HCT116 (cell line): ENCODE measurements at regions not wholly inside any gene's neighbourhood (a gene's known extent, or its start where the extent isn't known, plus 50 kb on each side); places are given as distances from the start of the nearest gene placed in this dataset.

ENCODE experiments used
- ATAC-seq: fragments of 200-7000 bp; cut with Tn5 transposase; 2 replicates; pipeline ENCODE4 v1.9.1; 2020; ENCODE audit warnings: mild to moderate bottlenecking, moderate library complexity
- BruUV-seq: library from RNA; stranded (reverse); fragments of 400-500 nt; replicated peaks from 2 replicates; lab custom pipeline; 2021; lab: Mats Ljungman, UMichigan
- CTCF ChIA-PET: fragments of 300-600 bp; sonication (Branson Sonifier 250); formaldehyde crosslinking; loops from one replicate; lab custom pipeline; 2021; ENCODE audit warnings: antibody characterized with exemption; lab: Charles Lee
- POLR2A ChIA-PET: fragments of 300-600, 350-600 bp; sonication (Branson Sonifier 250); formaldehyde crosslinking; loops from one replicate; lab custom pipeline; 2021; ENCODE audit warnings: antibody characterized with exemption; lab: Charles Lee
- RAD21 ChIA-PET, 2 experiments: fragments of 300-600 bp; sonication (Branson Sonifier 250); formaldehyde crosslinking; loops; one replicate each; lab custom pipeline; 2023; ENCODE audit warnings: low total read pairs in 2 of 2; ENCODE audit not compliant: uncharacterized antibody in 2 of 2, unreplicated experiment in 2 of 2, low non-redundant PET in 1 of 2; lab: Charles Lee
- DNase-seq: peaks from one replicate; pipeline ENCODE4 v3.0.0-alpha.2; 2010; ENCODE audit warnings: low read depth, low spot score
- H2AFZ ChIP-seq: fragments of 200-600 bp; shearing (Covaris generic), sonication (generic); 2 replicates; pipeline ENCODE4 v1.6.1; 2017; ENCODE audit warnings: low read depth, mixed run types, mixed read lengths, antibody characterized with exemption, low read length; ENCODE audit not compliant: poor library complexity, severe bottlenecking
- H3K27ac ChIP-seq: 2 replicates; pipeline ENCODE4 v1.5.1; 2012; ENCODE audit warnings: low read depth, low read length
- H3K27me3 ChIP-seq: fragments of 200-600 bp; sonication (generic); 2 replicates; pipeline ENCODE4 v1.6.1; 2016; ENCODE audit warnings: mixed run types, low read length, mixed read lengths; ENCODE audit not compliant: insufficient read depth
- H3K36me3 ChIP-seq, 2 experiments: fragments of 200-500 bp in 1 of 2; fragments of 200-600 bp in 1 of 2; sonication (Bioruptor generic) in 1 of 2; sonication (generic) in 1 of 2; 2 replicates each; pipeline versions ENCODE4 v1.5.1 to v1.6.1; 2014 to 2016; ENCODE audit warnings: low read length in 2 of 2, inconsistent platforms in 1 of 2, mixed read lengths in 1 of 2, mixed run types in 1 of 2; ENCODE audit not compliant: insufficient read depth in 2 of 2, control insufficient read depth in 1 of 2
- H3K4me1 ChIP-seq, 2 experiments: fragments of 200-600 bp in 1 of 2; sonication (generic) in 1 of 2; 2 replicates each; pipeline versions ENCODE4 v1.5.1 to v1.6.1; 2012 to 2017; ENCODE audit warnings: low read length in 2 of 2, inconsistent platforms in 1 of 2, mild to moderate bottlenecking in 1 of 2, mixed read lengths in 1 of 2, mixed run types in 1 of 2, moderate library complexity in 1 of 2; ENCODE audit not compliant: insufficient read depth in 2 of 2, control insufficient read depth in 1 of 2
- H3K4me2 ChIP-seq: fragments of 200-600 bp; sonication (generic); 2 replicates; pipeline ENCODE4 v1.6.1; 2017; ENCODE audit warnings: mixed run types, low read length, mixed read lengths
- H3K4me3 ChIP-seq, 2 experiments: fragments of 200-600 bp in 1 of 2; sonication (generic) in 1 of 2; replicated peaks in 1 of 2; 2 replicates each; pipeline ENCODE4 v1.5.1; 2011 to 2016; ENCODE audit warnings: low read length in 2 of 2, control low read depth in 1 of 2, low read depth in 1 of 2, mild to moderate bottlenecking in 1 of 2, mixed read lengths in 1 of 2, mixed run types in 1 of 2
- H3K79me2 ChIP-seq: fragments of 200-600 bp; sonication (generic); 2 replicates; pipeline ENCODE4 v1.6.1; 2017; ENCODE audit warnings: mild to moderate bottlenecking, mixed run types, low read length, moderate library complexity, mixed read lengths; ENCODE audit not compliant: insufficient read depth
- H3K9ac ChIP-seq: fragments of 200-600 bp; sonication (generic); 2 replicates; pipeline ENCODE4 v1.6.1; 2016; ENCODE audit warnings: low read length, mixed read lengths
- H3K9me2 ChIP-seq: fragments of 200-600 bp; sonication (generic), shearing (Covaris generic); 2 replicates; pipeline ENCODE4 v1.6.1; 2017; ENCODE audit warnings: mixed run types, mild to moderate bottlenecking, moderate library complexity; ENCODE audit not compliant: insufficient read depth
- H3K9me3 ChIP-seq, 2 experiments: fragments of 200-500 bp in 1 of 2; fragments of 200-600 bp in 1 of 2; sonication (Bioruptor generic) in 1 of 2; sonication (generic) in 1 of 2; 2 replicates each; pipeline ENCODE4 v1.6.1; 2014 to 2017; ENCODE audit warnings: low read length in 2 of 2, mixed read lengths in 2 of 2, inconsistent platforms in 1 of 2, low read depth in 1 of 2, mild to moderate bottlenecking in 1 of 2, mixed run types in 1 of 2, moderate library complexity in 1 of 2; ENCODE audit not compliant: control insufficient read depth in 1 of 2, insufficient read depth in 1 of 2
- H4K20me1 ChIP-seq: fragments of 200-600 bp; sonication (generic), shearing (Covaris generic); 2 replicates; pipeline ENCODE4 v1.6.1; 2017; ENCODE audit warnings: mixed run types, mild to moderate bottlenecking, moderate library complexity; ENCODE audit not compliant: insufficient read depth
- ATF3 ChIP-seq: IDR thresholded peaks from 2 replicates; pipeline ENCODE4 v1.6.1; 2012
- CBX3 ChIP-seq: IDR thresholded peaks from 2 replicates; pipeline ENCODE4 v1.6.1; 2012; ENCODE audit warnings: low read depth
- CTCF ChIP-seq, 3 experiments: fragments of 200-600 bp in 1 of 3; sonication (generic) in 1 of 3; IDR thresholded peaks in 2 of 3; conservative IDR thresholded peaks in 1 of 3; 2 replicates each; pipeline ENCODE4 v1.5.1; 2012 to 2017; ENCODE audit warnings: low read depth in 2 of 3, low read length in 2 of 3, antibody characterized with exemption in 1 of 3, borderline replicate concordance in 1 of 3, control low read depth in 1 of 3, mild to moderate bottlenecking in 1 of 3, mixed read lengths in 1 of 3, mixed run types in 1 of 3, moderate library complexity in 1 of 3; ENCODE audit not compliant: insufficient read depth in 1 of 3
- ELF1 ChIP-seq: IDR thresholded peaks from 2 replicates; pipeline ENCODE4 v1.6.1; 2012; ENCODE audit warnings: low read depth, borderline replicate concordance
- EZH2 ChIP-seq: fragments of 200-600 bp; sonication (generic); IDR thresholded peaks from 2 replicates; pipeline ENCODE4 v1.6.1; 2017; ENCODE audit warnings: antibody characterized with exemption, mixed run types
- EZH2phosphoT487 ChIP-seq: fragments of 200-600 bp; IDR thresholded peaks from 2 replicates; pipeline ENCODE4 v1.6.1; 2018; ENCODE audit warnings: antibody characterized with exemption, borderline replicate concordance
- FOSL1 ChIP-seq: IDR thresholded peaks from 2 replicates; pipeline ENCODE4 v1.6.1; 2012; ENCODE audit warnings: low read depth
- JUND ChIP-seq: IDR thresholded peaks from 2 replicates; pipeline ENCODE4 v1.6.1; 2012
- MAX ChIP-seq: IDR thresholded peaks from 2 replicates; pipeline ENCODE4 v1.6.1; 2012
- SIN3A ChIP-seq: IDR thresholded peaks from 2 replicates; pipeline ENCODE4 v1.6.1; 2012; ENCODE audit warnings: low read depth
- SP1 ChIP-seq: IDR thresholded peaks from 2 replicates; pipeline ENCODE4 v1.6.1; 2012; ENCODE audit warnings: low read depth
- SRF ChIP-seq: IDR thresholded peaks from 2 replicates; pipeline ENCODE4 v1.6.1; 2012; ENCODE audit warnings: low read depth
- intact Hi-C: fragments of 100-400 bp; cut with micrococcal nuclease; formaldehyde crosslinking; loops from 2 replicates; pipeline ENCODE4 v1.10.0; 2022

- intact Hi-C loops: no loop called here
- H3K36me3 ChIP-seq: no peaks in the 10 kb centered on the region
- no TSS peak for BruUV-seq
- H3K4me3 ChIP-seq: no peak overlapping the region
- H3K27ac ChIP-seq: no peak overlapping the region
- no peaks in the 10 kb centered on the region for H4K20me1 ChIP-seq
- DNase-seq (no peak), ATAC-seq (no peak)
- no peak overlapping the region for H2AFZ ChIP-seq
- no peak for TF ChIP-seq SIN3A
- TF ChIP-seq MAX: no peak
- TF ChIP-seq SP1: no peak
- no peak for TF ChIP-seq ATF3
- TF ChIP-seq CTCF (IDR thresholded peaks at IDR 0.05 in 2 of 3, conservative IDR thresholded peaks at IDR 0.05 in 1 of 3; ENCODE audit: borderline replicate concordance in 1 of 3, insufficient read depth in 1 of 3, low read depth in 2 of 3, low read length in 2 of 3): no peak
- TF ChIP-seq EZH2: no peak
- TF ChIP-seq FOSL1: no peak
- no peak for TF ChIP-seq CBX3
- no peak for TF ChIP-seq JUND
- no peak for TF ChIP-seq SRF
- TF ChIP-seq EZH2phosphoT487: no peak
- TF ChIP-seq ELF1: no peak
- POLR2A ChIA-PET: no interaction called here
- no peaks in the 10 kb centered on the region for H3K27me3 ChIP-seq
- H3K9ac ChIP-seq: no peak overlapping the region
- H3K79me2 ChIP-seq: no peaks in the 10 kb centered on the region
- no peak overlapping the region for H3K4me2 ChIP-seq
- RAD21 ChIA-PET: no interaction called here
- CTCF ChIA-PET: no interaction called here
- no peaks in the 10 kb centered on the region for H3K4me1 ChIP-seq
- H3K9me2 ChIP-seq: no peaks in the 10 kb centered on the region
- no peaks in the 10 kb centered on the region for H3K9me3 ChIP-seq
Observed at GRCh38 chr1:232327899-232328298, 302.0 kb downstream of the SIPA1L2 start.
